ENCODE measurements at regions not wholly inside any gene's neighbourhood (a gene's known extent, or its start where the extent isn't known, plus 50 kb on each side); places are given as distances from the start of the nearest gene placed in this dataset.

DNA sequence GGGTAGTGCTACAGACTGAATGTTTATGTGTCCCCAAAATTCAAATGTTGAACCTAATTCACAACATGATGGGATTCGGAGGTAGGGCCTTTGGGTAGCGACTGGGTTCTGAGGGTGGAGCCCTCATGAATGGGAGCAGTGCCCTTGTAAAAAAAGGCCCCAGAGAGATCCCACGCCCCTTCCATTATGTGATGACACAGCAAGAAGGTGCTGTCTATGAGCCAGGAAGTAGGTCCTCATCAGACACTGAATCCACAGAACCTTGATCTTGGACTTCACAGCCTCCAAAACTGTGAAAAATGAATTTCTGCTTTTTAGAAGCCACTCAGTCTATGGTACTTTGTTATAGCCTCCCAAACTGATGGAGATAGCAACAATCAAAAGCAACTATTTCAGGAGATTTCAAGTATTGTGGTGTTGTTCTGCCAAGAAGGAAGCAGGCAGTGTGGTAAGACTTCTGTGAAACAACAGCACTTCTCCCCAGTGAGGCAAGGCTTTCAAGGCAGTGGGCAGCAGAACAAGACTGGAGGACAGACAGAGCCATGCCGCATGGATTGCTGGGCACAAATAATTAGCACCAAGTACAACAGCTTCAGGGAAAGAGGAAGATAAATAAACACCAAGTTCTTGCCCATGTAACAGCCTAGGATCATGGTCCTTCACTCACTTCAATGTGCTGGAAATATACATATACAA lies 76.1 kb downstream of the OR2K2 start:
- DNase-seq (no peak), ATAC-seq (no peak)
- H3K27ac ChIP-seq = no peak overlapping the region
- H3K4me3 ChIP-seq = no peak overlapping the region
- no peaks in the 10 kb centered on the region for H3K36me3 ChIP-seq (ENCODE audit: insufficient read depth in 1 of 2, low read depth in 1 of 2)
- intact Hi-C loops (cut with DNase I) = no loop called here
- no peaks in the 10 kb centered on the region for H3K27me3 ChIP-seq (ENCODE audit: insufficient read depth in 3 of 3, low read length in 2 of 3)
- TF ChIP-seq, protein P1, sequence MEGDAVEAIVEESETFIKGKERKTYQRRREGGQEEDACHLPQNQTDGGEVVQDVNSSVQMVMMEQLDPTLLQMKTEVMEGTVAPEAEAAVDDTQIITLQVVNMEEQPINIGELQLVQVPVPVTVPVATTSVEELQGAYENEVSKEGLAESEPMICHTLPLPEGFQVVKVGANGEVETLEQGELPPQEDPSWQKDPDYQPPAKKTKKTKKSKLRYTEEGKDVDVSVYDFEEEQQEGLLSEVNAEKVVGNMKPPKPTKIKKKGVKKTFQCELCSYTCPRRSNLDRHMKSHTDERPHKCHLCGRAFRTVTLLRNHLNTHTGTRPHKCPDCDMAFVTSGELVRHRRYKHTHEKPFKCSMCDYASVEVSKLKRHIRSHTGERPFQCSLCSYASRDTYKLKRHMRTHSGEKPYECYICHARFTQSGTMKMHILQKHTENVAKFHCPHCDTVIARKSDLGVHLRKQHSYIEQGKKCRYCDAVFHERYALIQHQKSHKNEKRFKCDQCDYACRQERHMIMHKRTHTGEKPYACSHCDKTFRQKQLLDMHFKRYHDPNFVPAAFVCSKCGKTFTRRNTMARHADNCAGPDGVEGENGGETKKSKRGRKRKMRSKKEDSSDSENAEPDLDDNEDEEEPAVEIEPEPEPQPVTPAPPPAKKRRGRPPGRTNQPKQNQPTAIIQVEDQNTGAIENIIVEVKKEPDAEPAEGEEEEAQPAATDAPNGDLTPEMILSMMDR (IDR thresholded peaks at IDR 0.05) = no peak
- H3K4me1 ChIP-seq = no peaks in the 10 kb centered on the region
- H3K9me3 ChIP-seq = no peaks in the 10 kb centered on the region
- 82 to 89% (median 86%) methylated on average over 4 of the region's 4 CpGs for WGBS, 3 donors

DNA sequence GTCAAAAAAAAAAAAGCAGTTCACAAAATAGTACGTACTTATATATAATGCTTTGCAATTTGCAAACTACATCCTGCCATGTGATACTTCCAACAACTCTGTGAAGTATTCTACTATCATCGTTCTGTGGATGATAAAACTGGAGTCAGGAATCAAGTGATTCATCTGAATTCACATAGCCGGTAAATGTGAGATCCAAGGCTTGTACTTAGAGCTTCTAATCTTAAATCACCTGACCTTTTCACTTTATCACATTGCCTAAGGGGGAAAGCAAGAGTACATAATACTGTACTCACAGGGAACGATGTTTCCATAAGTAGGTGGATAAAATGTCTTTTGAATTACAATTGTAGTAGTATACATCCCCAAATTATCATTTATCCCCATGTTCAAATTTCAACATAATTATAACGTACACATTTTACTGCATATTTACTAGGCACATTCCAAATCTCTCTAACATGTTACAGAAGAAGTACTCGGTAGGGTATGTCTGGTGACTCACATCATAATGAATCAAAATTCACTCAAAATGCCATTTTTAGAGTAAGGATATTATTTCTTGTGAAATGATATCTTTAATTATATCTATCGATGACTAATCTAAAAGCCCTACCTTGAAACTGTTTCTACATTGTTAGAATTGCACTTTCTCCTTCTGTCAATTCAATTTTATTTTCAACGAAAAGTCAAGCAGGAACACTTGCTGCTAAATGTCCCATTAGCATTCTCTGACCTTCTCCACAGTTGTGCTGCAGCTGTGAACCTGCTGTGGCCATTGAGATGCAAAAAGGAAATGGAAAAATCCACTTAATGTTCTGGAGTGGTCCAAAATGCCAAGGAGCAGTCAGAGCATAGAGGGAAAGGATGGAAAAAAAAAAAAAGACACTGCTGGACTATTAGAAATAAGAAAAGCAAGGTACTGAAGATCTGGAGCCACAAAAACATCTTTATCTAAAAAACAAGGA lies 78.9 kb downstream of the OR2K2 start:
- no peaks in the 10 kb centered on the region for H3K27me3 ChIP-seq (ENCODE audit: insufficient read depth in 3 of 3, low read length in 2 of 3)
- DNase-seq = no peak
- WGBS, 3 donors = 74 to 76% (median 75%) methylated on average over 8 of the region's 8 CpGs
- no peaks in the 10 kb centered on the region for H3K36me3 ChIP-seq (ENCODE audit: insufficient read depth in 1 of 2, low read depth in 1 of 2)
- TF ChIP-seq, protein P1 (IDR thresholded peaks at IDR 0.05) = no peak
- intact Hi-C loops (cut with DNase I) = no loop called here
- H3K9me3 ChIP-seq = no peaks in the 10 kb centered on the region
- ATAC-seq = no peak
- no peak overlapping the region for H3K27ac ChIP-seq
- no peak overlapping the region for H3K4me3 ChIP-seq
- no peaks in the 10 kb centered on the region for H3K4me1 ChIP-seq

DNA sequence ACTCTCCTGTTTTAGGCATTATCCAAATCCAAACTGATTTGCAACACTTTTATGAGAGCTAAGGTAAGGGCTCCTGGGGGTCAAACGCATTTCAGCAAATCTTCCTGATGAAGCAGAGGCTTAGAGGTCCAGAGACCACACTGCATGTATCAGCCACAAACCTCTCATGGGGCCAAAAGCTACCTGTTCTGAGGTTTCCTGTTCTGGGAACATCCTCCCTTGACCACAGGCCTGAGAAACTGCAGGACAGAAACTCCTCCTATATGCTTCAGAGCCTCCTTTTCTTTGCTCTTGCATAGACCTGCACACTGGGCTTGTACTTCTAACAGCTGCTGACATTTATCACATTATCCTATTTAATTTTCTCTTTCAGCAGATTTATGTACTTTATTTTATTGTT lies 92.6 kb downstream of the OR2K2 start:
- 72 to 90% (median 73%) methylated on average over 1 of the region's 1 CpG for WGBS, 3 donors
- ATAC-seq = no peak
- H3K36me3 ChIP-seq (ENCODE audit: insufficient read depth in 1 of 2, low read depth in 1 of 2) = no peaks in the 10 kb centered on the region
- no peak overlapping the region for H3K4me3 ChIP-seq
- H3K4me1 ChIP-seq = no peaks in the 10 kb centered on the region
- TF ChIP-seq, protein P1 (IDR thresholded peaks at IDR 0.05) = no peak
- no peaks in the 10 kb centered on the region for H3K9me3 ChIP-seq
- intact Hi-C loops (cut with DNase I) = no loop called here
- DNase-seq = no peak
- H3K27ac ChIP-seq = no peak overlapping the region
- no peaks in the 10 kb centered on the region for H3K27me3 ChIP-seq (ENCODE audit: insufficient read depth in 3 of 3, low read length in 2 of 3)

DNA sequence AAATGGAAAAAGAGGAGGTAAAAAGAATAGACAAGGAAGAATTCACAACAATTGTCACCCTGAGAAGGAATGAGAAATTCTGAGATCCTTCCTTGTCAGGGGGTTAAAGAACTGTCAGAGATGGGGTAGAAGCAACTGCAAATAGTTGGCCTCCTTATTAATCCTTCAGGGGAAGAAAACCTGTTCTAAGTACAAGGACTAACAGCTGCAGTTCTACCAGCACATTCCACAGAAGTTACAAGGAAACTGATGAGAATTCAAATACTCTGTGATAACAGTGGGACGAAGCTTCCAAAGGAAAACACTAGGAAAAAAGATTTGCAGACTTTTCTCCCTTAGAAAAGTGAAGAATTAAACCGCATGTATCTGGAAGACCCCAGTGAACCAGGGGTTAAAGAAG lies 93.7 kb downstream of the OR2K2 start:
- 27 to 49% (median 29%) methylated on average over 2 of the region's 2 CpGs for WGBS, 3 donors
- Histone ChIP-seq H3K4me3 (no peak overlapping the region), H3K36me3 (ENCODE audit: insufficient read depth in 1 of 2, low read depth in 1 of 2) (no peaks in the 10 kb centered on the region), H3K4me1 (no peaks in the 10 kb centered on the region), H3K27me3 (ENCODE audit: insufficient read depth in 3 of 3, low read length in 2 of 3) (no peaks in the 10 kb centered on the region), H3K9me3 (no peaks in the 10 kb centered on the region), H3K27ac (no peak overlapping the region)
- ATAC-seq (no peak), DNase-seq (no peak)
- intact Hi-C loops (cut with DNase I) = no loop called here
- TF ChIP-seq, protein P1 (IDR thresholded peaks at IDR 0.05) = no peak

Data from psoas muscle (tissue), 7 donors.